ENCODE measurements at regions not wholly inside any gene's neighbourhood (a gene's known extent, or its start where the extent isn't known, plus 50 kb on each side); places are given as distances from the start of the nearest gene placed in this dataset.

DNA sequence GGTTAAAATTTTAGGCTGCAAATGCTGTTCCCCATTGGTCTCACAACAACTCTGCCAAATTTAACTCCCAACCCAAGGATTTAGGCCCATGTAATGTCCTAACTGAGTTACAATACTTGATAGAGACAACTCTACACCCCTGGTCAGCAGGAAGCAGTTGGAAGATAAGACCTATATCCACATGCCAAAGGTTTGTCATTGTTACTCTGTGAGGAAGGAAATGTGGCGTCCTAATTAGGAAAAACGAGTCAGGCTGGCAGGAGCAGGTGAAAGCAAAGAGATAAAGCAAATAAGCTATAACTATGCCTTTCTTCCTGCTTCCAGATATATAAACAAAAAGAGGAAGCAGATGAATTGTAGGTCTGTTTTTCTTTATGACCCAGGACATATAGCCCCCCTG, 69.1 kb downstream of the SPIN4 start:
- TF ChIP-seq, protein P1, sequence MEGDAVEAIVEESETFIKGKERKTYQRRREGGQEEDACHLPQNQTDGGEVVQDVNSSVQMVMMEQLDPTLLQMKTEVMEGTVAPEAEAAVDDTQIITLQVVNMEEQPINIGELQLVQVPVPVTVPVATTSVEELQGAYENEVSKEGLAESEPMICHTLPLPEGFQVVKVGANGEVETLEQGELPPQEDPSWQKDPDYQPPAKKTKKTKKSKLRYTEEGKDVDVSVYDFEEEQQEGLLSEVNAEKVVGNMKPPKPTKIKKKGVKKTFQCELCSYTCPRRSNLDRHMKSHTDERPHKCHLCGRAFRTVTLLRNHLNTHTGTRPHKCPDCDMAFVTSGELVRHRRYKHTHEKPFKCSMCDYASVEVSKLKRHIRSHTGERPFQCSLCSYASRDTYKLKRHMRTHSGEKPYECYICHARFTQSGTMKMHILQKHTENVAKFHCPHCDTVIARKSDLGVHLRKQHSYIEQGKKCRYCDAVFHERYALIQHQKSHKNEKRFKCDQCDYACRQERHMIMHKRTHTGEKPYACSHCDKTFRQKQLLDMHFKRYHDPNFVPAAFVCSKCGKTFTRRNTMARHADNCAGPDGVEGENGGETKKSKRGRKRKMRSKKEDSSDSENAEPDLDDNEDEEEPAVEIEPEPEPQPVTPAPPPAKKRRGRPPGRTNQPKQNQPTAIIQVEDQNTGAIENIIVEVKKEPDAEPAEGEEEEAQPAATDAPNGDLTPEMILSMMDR (IDR thresholded peaks at IDR 0.05 in 4 of 5, conservative IDR thresholded peaks at IDR 0.05 in 1 of 5): no peak
- TF ChIP-seq POLR2A (IDR thresholded peaks at IDR 0.05): no peak

All from gastrocnemius medialis (tissue), 4 donors.